HG03108 (cell line): ENCODE measurements at regions not wholly inside any gene's neighbourhood (a gene's known extent, or its start where the extent isn't known, plus 50 kb on each side); places are given as distances from the start of the nearest gene placed in this dataset.
"Not testable (repeated sequence)": the region's sequence is repeated elsewhere in the genome, so short reads cannot be mapped to it uniquely, and the experiment has no call there.

Experiments used
- ATAC-seq: cut with Tn5 transposase; IDR thresholded peaks from one replicate; pipeline ENCODE4 v1.9.1; 2021; ENCODE audit warnings: moderate library complexity; ENCODE audit not compliant: unreplicated experiment

- ATAC-seq: no peak
These were observed 941.5 kb upstream of the MDGA2 start for GRCh38 chr14:48616931-48617330.

GRCh38 chr14:48615618-48616017, 940.2 kb upstream of the MDGA2 start:
- no peak for ATAC-seq

- no peak for ATAC-seq
These were observed 938.6 kb upstream of the MDGA2 start for GRCh38 chr14:48614003-48614402.

GRCh38 chr14:48606960-48607359, 931.6 kb upstream of the MDGA2 start:
- ATAC-seq: not testable (repeated sequence)

GRCh38 chr14:48598458-48598857, 923.1 kb upstream of the MDGA2 start:
- ATAC-seq: no peak

- no peak for ATAC-seq
These were observed 910.7 kb upstream of the MDGA2 start for GRCh38 chr14:48586099-48586498.

GRCh38 chr14:48584031-48584430, 908.6 kb upstream of the MDGA2 start:
- no peak for ATAC-seq

- no peak for ATAC-seq
These were observed 907.5 kb upstream of the MDGA2 start for GRCh38 chr14:48582938-48583337.

GRCh38 chr14:48580692-48581091, 905.3 kb upstream of the MDGA2 start:
- ATAC-seq: no peak

- no peak for ATAC-seq
These were observed 900.4 kb upstream of the MDGA2 start for GRCh38 chr14:48575772-48576171.

GRCh38 chr14:48568688-48569087, 893.3 kb upstream of the MDGA2 start:
- no peak for ATAC-seq

- no peak for ATAC-seq
These were observed 892.8 kb upstream of the MDGA2 start for GRCh38 chr14:48568252-48568651.

- ATAC-seq: no peak
These were observed 888.1 kb upstream of the MDGA2 start for GRCh38 chr14:48563489-48563888.

GRCh38 chr14:48561438-48561837, 886.0 kb upstream of the MDGA2 start:
- ATAC-seq: not testable (repeated sequence)

- ATAC-seq: no peak
These were observed 885.0 kb upstream of the MDGA2 start for GRCh38 chr14:48560421-48560820.

GRCh38 chr14:48553443-48553842, 878.0 kb upstream of the MDGA2 start:
- no peak for ATAC-seq

- no peak for ATAC-seq
These were observed 871.6 kb upstream of the MDGA2 start for GRCh38 chr14:48546996-48547395.

GRCh38 chr14:48537600-48537999, 862.2 kb upstream of the MDGA2 start:
- no peak for ATAC-seq

GRCh38 chr14:48536318-48536717, 860.9 kb upstream of the MDGA2 start:
- ATAC-seq: no peak

GRCh38 chr14:48527832-48528231, 852.4 kb upstream of the MDGA2 start:
- ATAC-seq: no peak

GRCh38 chr14:48526307-48526706, 850.9 kb upstream of the MDGA2 start:
- ATAC-seq: no peak

- no peak for ATAC-seq
These were observed 829.5 kb upstream of the MDGA2 start for GRCh38 chr14:48504921-48505320.

- ATAC-seq: no peak
These were observed 815.4 kb upstream of the MDGA2 start for GRCh38 chr14:48490756-48491155.

GRCh38 chr14:48473944-48474343, 798.5 kb upstream of the MDGA2 start:
- no peak for ATAC-seq
